HFFc6 (cell line): ENCODE measurements at regions not wholly inside any gene's neighbourhood (a gene's known extent, or its start where the extent isn't known, plus 50 kb on each side); places are given as distances from the start of the nearest gene placed in this dataset.

ENCODE experiments used
- DNase-seq: peaks from one replicate; pipeline ENCODE4 v3.0.0-alpha.2; 2018
- H3K27ac Mint-ChIP-seq: 2 replicates; pipeline ENCODE4 v1.8.0; 2020; ENCODE audit warnings: mild to moderate bottlenecking, mixed read lengths
- H3K27me3 Mint-ChIP-seq: 2 replicates; pipeline ENCODE4 v1.8.0; 2021; ENCODE audit warnings: mild to moderate bottlenecking, moderate library complexity, mixed read lengths; ENCODE audit not compliant: insufficient read depth
- H3K36me3 Mint-ChIP-seq: 2 replicates; pipeline ENCODE4 v1.8.0; 2021; ENCODE audit warnings: low read depth, mixed read lengths
- H3K4me1 Mint-ChIP-seq: 2 replicates; pipeline ENCODE4 v1.8.0; 2020; ENCODE audit warnings: low read depth, mixed read lengths
- H3K4me3 Mint-ChIP-seq: 2 replicates; pipeline ENCODE4 v1.8.0; 2020; ENCODE audit warnings: mild to moderate bottlenecking, moderate library complexity, mixed read lengths
- H3K9me3 Mint-ChIP-seq: 2 replicates; pipeline ENCODE4 v1.8.0; 2020; ENCODE audit warnings: mild to moderate bottlenecking, mixed read lengths
- CTCF ChIP-seq: fragments of 200-600 bp; sonication (generic); IDR thresholded peaks from 2 replicates; pipeline ENCODE4 v1.5.0; 2021; ENCODE audit warnings: antibody characterized with exemption, mild to moderate bottlenecking

GRCh38 chr13:58921129-58921528 is 1242.6 kb downstream of the DIAPH3 start:
- H3K4me1 Mint-ChIP-seq = no peaks in the 10 kb centered on the region
- peaks cover 29% of the 10 kb centered on the region for H3K9me3 Mint-ChIP-seq
- H3K36me3 Mint-ChIP-seq = no peaks in the 10 kb centered on the region
- no peak for DNase-seq
- H3K27me3 Mint-ChIP-seq = no peaks in the 10 kb centered on the region; the same call in 1 of the 2 replicates
- no peak overlapping the region for H3K4me3 Mint-ChIP-seq
- no peak overlapping the region for H3K27ac Mint-ChIP-seq
- no peak for TF ChIP-seq CTCF

GRCh38 chr13:58926858-58927257 is 1236.9 kb downstream of the DIAPH3 start:
- Mint-ChIP-seq H3K27ac (no peak overlapping the region), H3K4me1 (no peaks in the 10 kb centered on the region), H3K9me3 (peaks cover 47% of the 10 kb centered on the region), H3K36me3 (no peaks in the 10 kb centered on the region), H3K27me3 (no peaks in the 10 kb centered on the region; the same call in 1 of the 2 replicates), H3K4me3 (no peak overlapping the region)
- TF ChIP-seq CTCF = no peak
- no peak for DNase-seq

GRCh38 chr13:58933475-58933874 is 1230.3 kb downstream of the DIAPH3 start:
- Mint-ChIP-seq H3K4me3 (no peak overlapping the region), H3K27me3 (no peaks in the 10 kb centered on the region; the same call in 1 of the 2 replicates), H3K27ac (no peak overlapping the region), H3K9me3 (peaks cover 28% of the 10 kb centered on the region), H3K36me3 (no peaks in the 10 kb centered on the region), H3K4me1 (no peaks in the 10 kb centered on the region)
- DNase-seq = no peak
- TF ChIP-seq CTCF = no peak

DNA sequence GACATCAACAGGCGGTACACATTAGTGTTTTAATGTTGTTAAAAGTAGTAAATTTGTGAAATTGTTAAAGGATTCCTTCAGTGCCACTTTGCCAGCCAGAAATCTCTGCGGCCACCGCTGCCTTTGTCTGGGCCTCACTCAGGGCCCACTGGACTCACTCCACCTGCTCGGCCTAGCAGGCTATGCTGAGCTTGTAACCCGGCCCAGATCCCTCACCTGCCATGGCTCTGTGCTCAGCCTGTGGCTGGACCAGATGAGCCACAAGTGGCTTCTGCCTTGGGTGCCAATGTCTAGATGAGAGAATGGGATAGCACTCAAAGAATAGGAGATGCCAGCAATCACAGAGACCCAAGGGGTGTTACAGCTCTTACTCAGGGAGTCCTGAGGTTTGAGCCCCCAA is 1228.0 kb downstream of the DIAPH3 start:
- H3K4me1 Mint-ChIP-seq = no peaks in the 10 kb centered on the region
- H3K27ac Mint-ChIP-seq = no peak overlapping the region
- DNase-seq = no peak
- no peaks in the 10 kb centered on the region for H3K36me3 Mint-ChIP-seq
- H3K27me3 Mint-ChIP-seq = no peaks in the 10 kb centered on the region; the same call in 1 of the 2 replicates
- TF ChIP-seq CTCF = no peak
- peaks cover 19% of the 10 kb centered on the region; the same call in 1 of the 2 replicates for H3K9me3 Mint-ChIP-seq
- H3K4me3 Mint-ChIP-seq = no peak overlapping the region

- Mint-ChIP-seq H3K27ac (no peak overlapping the region), H3K36me3 (no peaks in the 10 kb centered on the region), H3K4me3 (no peak overlapping the region), H3K27me3 (peaks cover 2% of the 10 kb centered on the region), H3K9me3 (peaks cover 49% of the 10 kb centered on the region), H3K4me1 (no peaks in the 10 kb centered on the region)
- no peak for TF ChIP-seq CTCF
- DNase-seq = no peak
Measured at GRCh38 chr13:58946274-58946673, 1217.5 kb downstream of the DIAPH3 start.

GRCh38 chr13:58949646-58950045 is 1214.1 kb downstream of the DIAPH3 start:
- Mint-ChIP-seq H3K36me3 (no peaks in the 10 kb centered on the region), H3K4me3 (no peak overlapping the region), H3K4me1 (no peaks in the 10 kb centered on the region), H3K9me3 (peaks cover 37% of the 10 kb centered on the region), H3K27ac (no peak overlapping the region), H3K27me3 (no peaks in the 10 kb centered on the region; the same call in 1 of the 2 replicates)
- no peak for TF ChIP-seq CTCF
- DNase-seq = no peak
